HG02840 (cell line): ENCODE measurements at regions not wholly inside any gene's neighbourhood (a gene's known extent, or its start where the extent isn't known, plus 50 kb on each side); places are given as distances from the start of the nearest gene placed in this dataset.
"Not testable (repeated sequence)": the region's sequence is repeated elsewhere in the genome, so short reads cannot be mapped to it uniquely, and the experiment has no call there.

Source experiments
- ATAC-seq: cut with Tn5 transposase; IDR thresholded peaks from one replicate; pipeline ENCODE4 v1.9.1; 2021; ENCODE audit warnings: mild to moderate bottlenecking, moderate library complexity, moderate number of reproducible peaks; ENCODE audit not compliant: unreplicated experiment, low FRiP score

- ATAC-seq = no peak
Observed at GRCh38 chr5:62065050-62065449, 241.0 kb upstream of the KIF2A start.

GRCh38 chr5:62066761-62067277 lies 239.2 kb upstream of the KIF2A start:
- ATAC-seq = no peak

- ATAC-seq = no peak
Observed at GRCh38 chr5:62068554-62068953, 237.5 kb upstream of the KIF2A start.

GRCh38 chr5:62077387-62077786 lies 228.6 kb upstream of the KIF2A start:
- ATAC-seq = no peak

GRCh38 chr5:62077823-62078550 lies 228.0 kb upstream of the KIF2A start:
- ATAC-seq = no peak

GRCh38 chr5:62082370-62082801 lies 223.6 kb upstream of the KIF2A start:
- ATAC-seq = no peak

GRCh38 chr5:62083247-62083646 lies 222.8 kb upstream of the KIF2A start:
- ATAC-seq = no peak

- ATAC-seq = no peak
Observed at GRCh38 chr5:62083661-62084060, 222.3 kb upstream of the KIF2A start.

- ATAC-seq = no peak
Observed at GRCh38 chr5:62084391-62084790, 221.6 kb upstream of the KIF2A start.

- ATAC-seq = no peak
Observed at GRCh38 chr5:62090953-62091352, 215.1 kb upstream of the KIF2A start.

- ATAC-seq = no peak
Observed at GRCh38 chr5:62093411-62093810, 212.6 kb upstream of the KIF2A start.

GRCh38 chr5:62093976-62094375 lies 212.0 kb upstream of the KIF2A start:
- no peak for ATAC-seq

GRCh38 chr5:62097361-62097760 lies 208.6 kb upstream of the KIF2A start:
- no peak for ATAC-seq

GRCh38 chr5:62100201-62100600 lies 205.8 kb upstream of the KIF2A start:
- ATAC-seq = no peak

GRCh38 chr5:62103863-62104262 lies 202.1 kb upstream of the KIF2A start:
- ATAC-seq = not testable (repeated sequence)

- no peak for ATAC-seq
Observed at GRCh38 chr5:62111428-62111827, 194.6 kb upstream of the KIF2A start.

GRCh38 chr5:62112689-62113228 lies 193.2 kb upstream of the KIF2A start:
- no peak for ATAC-seq

- no peak for ATAC-seq
Observed at GRCh38 chr5:62115014-62115413, 191.0 kb upstream of the KIF2A start.

GRCh38 chr5:62124266-62124665 lies 181.7 kb upstream of the KIF2A start:
- no peak for ATAC-seq

GRCh38 chr5:62126090-62126489 lies 179.9 kb upstream of the KIF2A start:
- no peak for ATAC-seq

- no peak for ATAC-seq
Observed at GRCh38 chr5:62127098-62127736, 178.8 kb upstream of the KIF2A start.

- no peak for ATAC-seq
Observed at GRCh38 chr5:62130107-62130506, 175.9 kb upstream of the KIF2A start.
